ENCODE measurements at regions not wholly inside any gene's neighbourhood (a gene's known extent, or its start where the extent isn't known, plus 50 kb on each side); places are given as distances from the start of the nearest gene placed in this dataset.
A peak's percentile ranks its signal among the peaks of the same experiment; 100 is the strongest.
"Not testable (repeated sequence)": the region's sequence is repeated elsewhere in the genome, so short reads cannot be mapped to it uniquely, and the experiment has no call there.

DNA sequence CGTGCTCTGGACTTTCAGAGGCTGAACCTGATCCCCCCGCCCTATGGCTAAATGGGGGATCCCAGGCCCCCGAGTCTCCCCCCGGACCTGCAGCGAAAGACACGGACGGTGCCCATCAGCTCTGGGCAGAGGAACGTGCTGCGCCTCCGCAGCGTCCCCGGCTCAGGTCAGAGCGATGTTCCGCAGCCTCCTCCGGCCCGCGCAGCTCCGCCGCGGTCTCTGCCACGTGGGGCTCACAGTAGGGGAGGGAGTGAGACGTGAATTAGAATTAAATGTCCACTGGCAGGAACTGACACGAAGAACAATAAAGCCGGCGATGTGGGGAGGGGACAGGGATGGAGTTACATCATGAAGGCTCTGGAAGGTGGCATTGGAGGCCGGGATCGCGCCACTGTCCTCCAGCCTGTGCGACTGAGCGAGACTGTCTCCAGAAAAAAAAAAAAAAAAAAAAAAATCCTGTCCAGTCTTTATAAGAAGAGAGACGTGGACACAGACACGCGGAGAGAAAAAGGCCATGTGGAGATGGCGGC, 4053.0 kb upstream of the TPTE start:
- ATAC-seq; H3K27ac Mint-ChIP-seq; H3K36me3 Mint-ChIP-seq; DNase-seq (ENCODE audit: low spot score in 2 of 2); H3K9me3 Mint-ChIP-seq: not testable (repeated sequence)

DNA sequence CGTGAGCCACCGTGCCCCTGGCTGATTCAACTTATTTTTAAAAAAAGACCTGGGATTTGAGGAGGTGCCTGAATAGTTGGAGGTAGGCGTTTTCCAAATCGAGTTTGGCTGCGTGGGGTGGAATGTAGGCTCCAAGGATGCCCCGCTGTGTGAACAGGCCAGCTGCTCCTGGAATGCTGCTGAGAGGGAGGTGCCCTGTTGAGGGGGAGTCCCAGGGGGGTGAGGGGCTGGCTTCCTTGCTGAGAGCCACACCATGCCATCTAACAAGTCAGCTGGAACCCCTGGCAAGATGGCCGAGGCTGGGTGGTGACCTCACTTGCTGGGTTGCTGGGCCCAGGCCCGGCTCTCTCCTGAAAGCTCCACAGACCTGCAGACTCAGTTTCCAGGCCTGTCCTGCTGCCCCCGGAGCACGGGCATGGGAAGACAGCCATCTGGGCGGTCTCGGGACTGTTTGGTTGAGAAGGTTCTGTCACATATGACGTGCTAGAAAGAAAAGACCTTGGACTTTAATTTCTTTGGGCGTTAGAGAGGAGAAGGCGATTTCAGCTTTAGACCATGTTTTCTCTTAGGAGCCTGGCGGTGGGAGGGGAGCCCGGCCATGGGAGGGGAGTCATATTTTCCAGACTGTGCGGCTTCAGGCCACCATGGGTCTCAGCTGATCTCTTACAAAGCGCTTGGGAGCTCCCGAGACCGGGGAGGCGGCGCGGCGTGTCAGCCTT, 4047.0 kb upstream of the TPTE start:
- H3K36me3 Mint-ChIP-seq; ATAC-seq; H3K9me3 Mint-ChIP-seq; DNase-seq (ENCODE audit: low spot score in 2 of 2); H3K27ac Mint-ChIP-seq: not testable (repeated sequence)

DNA sequence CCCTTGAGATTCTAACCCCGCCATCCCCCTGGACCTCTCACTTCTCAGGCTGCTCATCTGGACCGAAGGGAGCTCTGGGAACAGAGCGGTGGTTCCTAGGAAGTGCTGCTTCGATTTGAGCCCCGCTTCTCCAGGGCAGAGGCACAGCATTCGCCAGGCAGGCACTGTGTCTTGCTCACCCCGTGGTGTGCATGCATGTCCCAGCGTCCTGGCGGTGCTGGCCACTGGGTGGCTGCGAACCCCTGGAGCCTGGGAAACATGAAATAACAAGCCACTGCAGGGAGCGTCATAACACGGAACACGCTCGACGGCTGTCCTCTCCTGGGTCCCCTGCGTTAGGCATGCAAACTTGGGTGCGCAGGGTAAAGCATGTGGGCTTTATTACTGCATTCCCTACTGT, 4040.3 kb upstream of the TPTE start:
- not testable (repeated sequence) for ATAC-seq; DNase-seq (ENCODE audit: low spot score in 2 of 2); H3K9me3 Mint-ChIP-seq; H3K36me3 Mint-ChIP-seq; H3K27ac Mint-ChIP-seq

GRCh38 chr21:6482616-6483015, 4038.8 kb upstream of the TPTE start:
- DNase-seq (ENCODE audit: low spot score in 2 of 2); H3K9me3 Mint-ChIP-seq; H3K27ac Mint-ChIP-seq; H3K36me3 Mint-ChIP-seq: not testable (repeated sequence)
- peak in 1 of 2 donors; percentile 25 for ATAC-seq

DNA sequence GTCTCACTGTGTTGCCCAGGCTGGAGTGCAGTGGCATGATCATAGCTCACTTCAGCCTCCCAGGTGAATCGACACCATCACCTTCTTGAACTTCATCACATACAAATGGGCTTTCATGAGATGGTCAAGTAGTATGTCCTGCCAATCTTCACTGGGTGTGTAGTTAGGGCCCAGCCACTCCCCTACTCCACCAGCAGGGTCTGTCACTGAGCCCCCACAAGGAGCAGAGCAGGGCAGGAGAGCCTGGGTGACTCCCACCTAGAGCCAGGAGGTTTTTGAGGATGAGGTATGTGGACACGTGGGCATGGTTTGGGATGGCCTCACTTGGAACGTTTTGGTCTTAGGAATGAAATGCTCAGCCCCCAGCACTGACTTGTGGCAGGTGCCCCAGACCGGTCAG, 4037.7 kb upstream of the TPTE start:
- not testable (repeated sequence) for H3K9me3 Mint-ChIP-seq; H3K27ac Mint-ChIP-seq; DNase-seq (ENCODE audit: low spot score in 2 of 2); H3K36me3 Mint-ChIP-seq; ATAC-seq

DNA sequence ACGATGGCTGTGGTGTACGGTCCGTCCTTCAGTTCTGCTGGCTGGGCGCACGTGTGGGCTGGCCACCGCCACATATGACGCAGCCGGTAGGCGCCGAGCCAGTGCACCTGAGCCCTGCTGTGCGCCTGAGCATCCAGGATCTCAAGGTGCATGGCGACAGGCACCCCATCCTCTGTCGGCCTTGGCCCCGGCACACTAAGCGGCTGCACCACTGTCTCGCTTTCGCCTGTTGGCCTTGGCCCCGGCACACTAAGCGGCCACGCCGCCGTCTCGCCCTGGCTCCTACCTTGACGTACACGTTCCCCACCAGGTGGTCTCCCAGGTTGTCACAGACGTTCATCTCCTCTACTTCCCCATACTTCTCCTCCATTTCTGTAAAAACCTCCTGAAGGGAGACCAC, 4034.6 kb upstream of the TPTE start:
- peak in 1 of 2 donors; percentile 34 for ATAC-seq
- not testable (repeated sequence) for DNase-seq (ENCODE audit: low spot score in 2 of 2); H3K36me3 Mint-ChIP-seq; H3K9me3 Mint-ChIP-seq; H3K27ac Mint-ChIP-seq

- ATAC-seq; DNase-seq (ENCODE audit: low spot score in 2 of 2); H3K27ac Mint-ChIP-seq; H3K36me3 Mint-ChIP-seq; H3K9me3 Mint-ChIP-seq: not testable (repeated sequence)
Measured at GRCh38 chr21:6492691-6493090, 4028.7 kb upstream of the TPTE start.

- DNase-seq (ENCODE audit: low spot score in 2 of 2); H3K27ac Mint-ChIP-seq; H3K36me3 Mint-ChIP-seq; H3K9me3 Mint-ChIP-seq: not testable (repeated sequence)
- peak in 1 of 2 donors; percentile 73 for ATAC-seq
Measured at GRCh38 chr21:6493957-6494356, 4027.4 kb upstream of the TPTE start.

DNA sequence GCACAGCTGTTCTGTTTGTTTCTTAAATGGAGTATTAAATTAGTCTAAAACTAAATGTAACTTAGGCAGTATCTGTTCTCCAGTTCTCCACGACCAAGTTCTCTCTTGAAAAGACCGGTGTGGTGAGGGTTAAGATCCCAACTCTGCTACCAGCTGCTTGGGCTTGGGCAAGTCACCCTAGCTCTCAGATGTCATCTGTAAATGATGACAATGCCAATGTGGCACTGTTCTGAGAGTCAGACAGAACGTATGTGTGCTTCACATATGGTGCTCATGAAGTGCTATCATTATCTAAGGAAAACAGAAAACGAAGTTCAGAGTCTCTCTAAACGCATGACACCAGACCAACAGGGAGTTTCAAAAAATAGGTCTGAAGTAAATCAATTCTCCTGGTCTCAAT, 4025.0 kb upstream of the TPTE start:
- not testable (repeated sequence) for H3K9me3 Mint-ChIP-seq; H3K36me3 Mint-ChIP-seq; H3K27ac Mint-ChIP-seq; DNase-seq (ENCODE audit: low spot score in 2 of 2); ATAC-seq

GRCh38 chr21:6498716-6499115, 4022.7 kb upstream of the TPTE start:
- H3K36me3 Mint-ChIP-seq, H3K9me3 Mint-ChIP-seq, H3K27ac Mint-ChIP-seq: not testable (repeated sequence)
- DNase-seq (ENCODE audit: low spot score in 2 of 2) (peak in 1 of 2 donors; percentile 63), ATAC-seq (peak; percentile 29 to 32)

DNA sequence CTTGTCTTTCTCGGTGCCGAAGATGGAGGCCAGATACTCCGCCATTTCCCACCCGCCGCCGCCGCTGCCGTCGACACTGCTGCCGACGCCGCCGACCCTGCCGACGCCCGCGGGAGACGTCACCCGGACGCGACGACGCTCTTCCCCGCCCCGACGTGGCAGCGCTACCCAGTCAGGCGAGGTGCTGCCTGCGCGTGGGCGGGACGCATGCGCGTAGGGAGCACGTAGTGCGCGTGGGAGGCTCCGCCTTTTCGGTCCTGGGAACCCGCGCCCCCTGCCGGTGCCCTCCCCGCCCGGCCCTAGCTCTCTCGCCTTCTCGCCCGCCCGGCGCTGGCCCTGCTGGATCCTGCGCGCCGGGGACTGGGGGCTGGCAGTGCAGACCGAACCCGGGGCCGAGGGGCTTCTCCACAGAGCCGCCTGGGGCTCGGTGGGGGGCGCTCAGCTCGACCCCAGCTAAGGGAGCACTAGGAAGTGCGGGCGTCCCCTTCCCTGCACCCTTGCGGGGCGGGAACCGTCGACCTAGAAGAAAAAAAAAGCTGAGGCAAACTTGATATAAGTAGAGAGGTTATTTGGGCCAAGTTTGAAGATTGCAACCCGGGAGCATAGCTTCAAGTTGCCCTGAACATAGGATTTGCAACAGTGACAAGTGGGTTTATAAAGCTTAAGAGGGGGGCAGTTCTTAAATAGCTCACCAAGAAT, 4022.1 kb upstream of the TPTE start:
- H3K9me3 Mint-ChIP-seq, H3K27ac Mint-ChIP-seq, H3K36me3 Mint-ChIP-seq: not testable (repeated sequence)
- ATAC-seq (peak; percentile 91 to 93), DNase-seq (ENCODE audit: low spot score in 2 of 2) (peak; percentile 32 to 86)

DNA sequence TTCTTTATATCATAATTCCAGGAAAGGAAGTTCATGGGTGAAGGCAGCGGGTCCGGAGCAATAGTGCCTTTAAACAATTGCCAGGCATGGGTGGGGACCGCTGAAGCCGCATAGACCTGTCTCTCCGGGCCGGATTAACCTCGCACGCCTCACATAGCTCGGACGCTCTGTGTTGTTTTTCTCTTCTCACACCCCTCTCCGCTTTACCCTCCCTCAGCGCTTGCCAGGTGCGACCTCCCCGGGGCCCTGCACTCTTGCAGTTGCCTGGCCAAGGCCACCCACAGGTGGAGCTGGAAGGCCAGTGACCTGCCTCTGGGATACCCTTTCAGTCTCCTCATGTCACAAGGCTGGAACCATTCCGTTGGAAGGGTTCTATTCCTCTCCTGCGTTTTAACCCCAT, 4021.5 kb upstream of the TPTE start:
- peak; percentile 8 to 23 for ATAC-seq
- not testable (repeated sequence) for H3K36me3 Mint-ChIP-seq; H3K9me3 Mint-ChIP-seq; H3K27ac Mint-ChIP-seq; DNase-seq (ENCODE audit: low spot score in 2 of 2)

DNA sequence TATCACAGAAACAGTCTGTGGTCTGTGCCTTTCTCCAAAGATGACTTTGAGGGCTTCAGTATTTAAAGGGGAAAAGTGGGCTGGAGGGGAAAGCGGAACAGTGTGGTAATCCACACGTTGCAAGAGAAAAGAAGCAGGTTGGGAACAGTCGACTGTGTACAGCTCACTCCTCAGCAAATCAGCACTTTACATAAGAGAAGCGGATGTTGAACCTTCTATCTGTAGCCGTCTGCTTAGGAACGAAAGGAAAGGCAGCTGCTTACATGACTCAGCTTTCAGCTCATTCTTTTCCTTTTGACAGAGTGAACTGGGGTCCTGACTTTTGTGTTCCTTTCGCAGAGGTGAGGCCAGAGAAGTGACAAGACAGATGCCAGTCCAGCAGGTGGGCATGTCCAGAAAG, 4020.7 kb upstream of the TPTE start:
- H3K36me3 Mint-ChIP-seq; DNase-seq (ENCODE audit: low spot score in 2 of 2); H3K27ac Mint-ChIP-seq; H3K9me3 Mint-ChIP-seq: not testable (repeated sequence)
- peak; percentile 46 to 55 for ATAC-seq

- ATAC-seq; H3K27ac Mint-ChIP-seq; H3K36me3 Mint-ChIP-seq; DNase-seq (ENCODE audit: low spot score in 2 of 2); H3K9me3 Mint-ChIP-seq: not testable (repeated sequence)
Measured at GRCh38 chr21:6506167-6506894, 4015.1 kb upstream of the TPTE start.

DNA sequence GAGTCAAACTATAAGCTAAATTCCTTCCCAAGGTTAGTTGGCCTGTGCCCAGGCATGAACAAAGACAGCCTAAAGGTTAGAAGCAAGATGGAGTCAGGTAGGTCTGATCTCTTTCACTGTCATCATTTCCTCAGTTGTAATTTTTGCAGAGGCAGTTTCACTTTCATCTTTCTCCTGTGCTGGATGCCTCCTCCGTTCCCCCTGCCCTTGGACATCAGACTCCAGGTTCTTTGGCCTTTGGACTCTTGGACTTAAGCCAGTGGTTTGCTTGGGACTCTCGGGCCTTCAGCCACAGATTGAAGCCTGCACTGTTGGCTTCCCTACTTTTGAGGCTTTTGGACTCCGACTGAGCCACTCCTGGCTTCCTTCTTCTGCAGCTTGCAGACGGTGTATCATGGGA, 4013.8 kb upstream of the TPTE start:
- H3K27ac Mint-ChIP-seq; DNase-seq (ENCODE audit: low spot score in 2 of 2); H3K9me3 Mint-ChIP-seq; H3K36me3 Mint-ChIP-seq; ATAC-seq: not testable (repeated sequence)

GRCh38 chr21:6521777-6522176, 3999.6 kb upstream of the TPTE start:
- H3K27ac Mint-ChIP-seq; H3K36me3 Mint-ChIP-seq; H3K9me3 Mint-ChIP-seq; DNase-seq (ENCODE audit: low spot score in 2 of 2); ATAC-seq: not testable (repeated sequence)

DNA sequence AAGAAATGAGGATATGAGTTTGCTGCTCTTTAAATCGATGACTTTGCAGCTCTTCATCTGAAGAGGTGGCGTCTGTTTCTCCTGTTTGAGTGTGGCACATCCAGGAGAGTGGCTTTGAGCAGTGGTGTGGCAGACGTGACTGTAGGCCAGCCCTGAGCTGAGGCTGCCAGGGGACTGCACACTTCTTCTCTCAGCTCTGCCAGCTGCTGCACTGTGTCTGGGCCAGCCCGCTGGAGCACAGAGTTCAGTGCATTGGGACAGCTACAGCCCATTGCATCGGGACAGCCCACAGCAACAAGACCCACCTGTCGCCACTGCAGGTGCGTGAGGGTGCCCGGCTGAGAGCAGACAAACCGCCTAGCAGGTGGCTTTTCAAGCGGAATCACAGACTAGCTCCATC, 3995.2 kb upstream of the TPTE start:
- H3K9me3 Mint-ChIP-seq; H3K36me3 Mint-ChIP-seq; DNase-seq (ENCODE audit: low spot score in 2 of 2); H3K27ac Mint-ChIP-seq; ATAC-seq: not testable (repeated sequence)
